HL-60 (cell line): ENCODE measurements at regions not wholly inside any gene's neighbourhood (a gene's known extent, or its start where the extent isn't known, plus 50 kb on each side); places are given as distances from the start of the nearest gene placed in this dataset.

Source experiments
- DNase-seq, 2 experiments: peaks; one replicate each; pipeline ENCODE4 v3.0.0-alpha.2; 2010 to 2020; ENCODE audit warnings: low read depth in 1 of 2, low spot score in 1 of 2
- H3K27ac ChIP-seq: fragments of 250-450 bp; sonication (Bioruptor Pico); replicated peaks from 2 replicates; pipeline ENCODE4 v1.5.1; 2020; ENCODE audit warnings: mild to moderate bottlenecking, moderate library complexity
- H3K27me3 ChIP-seq: fragments of 250-450 bp; sonication (Bioruptor Pico); 2 replicates; pipeline ENCODE4 v1.5.1; 2021; ENCODE audit warnings: mild to moderate bottlenecking, moderate library complexity; ENCODE audit not compliant: insufficient read depth, poor library complexity, severe bottlenecking
- H3K4me3 ChIP-seq: replicated peaks from 2 replicates; pipeline ENCODE4 v1.5.1; 2011; ENCODE audit warnings: mild to moderate bottlenecking, control low read depth, low read length; ENCODE audit not compliant: insufficient read depth
- GABPA ChIP-seq: IDR thresholded peaks from 2 replicates; pipeline ENCODE4 v1.6.1; 2012; ENCODE audit warnings: low read depth
- POLR2AphosphoS5 ChIP-seq: IDR thresholded peaks from 2 replicates; pipeline ENCODE4 v1.6.1; 2012; ENCODE audit warnings: low read depth
- SPI1 ChIP-seq: IDR thresholded peaks from 2 replicates; pipeline ENCODE4 v1.6.1; 2012; ENCODE audit warnings: low read depth, mild to moderate bottlenecking, borderline replicate concordance
- TF ChIP-seq, protein P1 (sequence below): IDR thresholded peaks from 2 replicates; pipeline ENCODE4 v1.6.1; 2012; ENCODE audit warnings: low read depth; ENCODE audit not compliant: insufficient replicate concordance
- TF ChIP-seq, protein P2 (sequence below): IDR thresholded peaks from one replicate; pipeline ENCODE4 v1.5.1; 2011; ENCODE audit warnings: low read length, control low read depth, inconsistent platforms; ENCODE audit not compliant: insufficient read depth

DNA sequence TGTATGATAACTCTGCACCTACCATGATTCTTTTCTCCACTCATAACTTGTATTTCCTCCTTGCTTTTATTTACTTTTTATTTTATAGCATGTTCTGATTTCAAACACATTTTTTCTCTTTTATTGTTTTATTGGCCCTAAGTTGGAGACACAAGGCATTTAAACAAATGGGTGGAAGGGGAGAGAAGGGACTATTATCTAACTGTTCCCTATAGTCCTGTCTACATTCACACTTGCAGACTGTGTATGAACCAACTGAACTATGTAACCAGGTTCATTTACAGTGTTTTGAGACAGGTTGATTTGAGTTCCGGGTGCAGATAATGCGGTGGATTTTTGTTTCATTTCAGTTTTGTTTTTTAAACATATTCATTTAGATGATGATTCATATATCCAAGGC is 830.6 kb upstream of the SEMA6A start:
- no peak for DNase-seq
- TF ChIP-seq GABPA = no peak
- TF ChIP-seq, protein P1, sequence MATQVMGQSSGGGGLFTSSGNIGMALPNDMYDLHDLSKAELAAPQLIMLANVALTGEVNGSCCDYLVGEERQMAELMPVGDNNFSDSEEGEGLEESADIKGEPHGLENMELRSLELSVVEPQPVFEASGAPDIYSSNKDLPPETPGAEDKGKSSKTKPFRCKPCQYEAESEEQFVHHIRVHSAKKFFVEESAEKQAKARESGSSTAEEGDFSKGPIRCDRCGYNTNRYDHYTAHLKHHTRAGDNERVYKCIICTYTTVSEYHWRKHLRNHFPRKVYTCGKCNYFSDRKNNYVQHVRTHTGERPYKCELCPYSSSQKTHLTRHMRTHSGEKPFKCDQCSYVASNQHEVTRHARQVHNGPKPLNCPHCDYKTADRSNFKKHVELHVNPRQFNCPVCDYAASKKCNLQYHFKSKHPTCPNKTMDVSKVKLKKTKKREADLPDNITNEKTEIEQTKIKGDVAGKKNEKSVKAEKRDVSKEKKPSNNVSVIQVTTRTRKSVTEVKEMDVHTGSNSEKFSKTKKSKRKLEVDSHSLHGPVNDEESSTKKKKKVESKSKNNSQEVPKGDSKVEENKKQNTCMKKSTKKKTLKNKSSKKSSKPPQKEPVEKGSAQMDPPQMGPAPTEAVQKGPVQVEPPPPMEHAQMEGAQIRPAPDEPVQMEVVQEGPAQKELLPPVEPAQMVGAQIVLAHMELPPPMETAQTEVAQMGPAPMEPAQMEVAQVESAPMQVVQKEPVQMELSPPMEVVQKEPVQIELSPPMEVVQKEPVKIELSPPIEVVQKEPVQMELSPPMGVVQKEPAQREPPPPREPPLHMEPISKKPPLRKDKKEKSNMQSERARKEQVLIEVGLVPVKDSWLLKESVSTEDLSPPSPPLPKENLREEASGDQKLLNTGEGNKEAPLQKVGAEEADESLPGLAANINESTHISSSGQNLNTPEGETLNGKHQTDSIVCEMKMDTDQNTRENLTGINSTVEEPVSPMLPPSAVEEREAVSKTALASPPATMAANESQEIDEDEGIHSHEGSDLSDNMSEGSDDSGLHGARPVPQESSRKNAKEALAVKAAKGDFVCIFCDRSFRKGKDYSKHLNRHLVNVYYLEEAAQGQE = no peak
- TF ChIP-seq POLR2AphosphoS5 = no peak
- no peak for TF ChIP-seq SPI1
- TF ChIP-seq, protein P2, sequence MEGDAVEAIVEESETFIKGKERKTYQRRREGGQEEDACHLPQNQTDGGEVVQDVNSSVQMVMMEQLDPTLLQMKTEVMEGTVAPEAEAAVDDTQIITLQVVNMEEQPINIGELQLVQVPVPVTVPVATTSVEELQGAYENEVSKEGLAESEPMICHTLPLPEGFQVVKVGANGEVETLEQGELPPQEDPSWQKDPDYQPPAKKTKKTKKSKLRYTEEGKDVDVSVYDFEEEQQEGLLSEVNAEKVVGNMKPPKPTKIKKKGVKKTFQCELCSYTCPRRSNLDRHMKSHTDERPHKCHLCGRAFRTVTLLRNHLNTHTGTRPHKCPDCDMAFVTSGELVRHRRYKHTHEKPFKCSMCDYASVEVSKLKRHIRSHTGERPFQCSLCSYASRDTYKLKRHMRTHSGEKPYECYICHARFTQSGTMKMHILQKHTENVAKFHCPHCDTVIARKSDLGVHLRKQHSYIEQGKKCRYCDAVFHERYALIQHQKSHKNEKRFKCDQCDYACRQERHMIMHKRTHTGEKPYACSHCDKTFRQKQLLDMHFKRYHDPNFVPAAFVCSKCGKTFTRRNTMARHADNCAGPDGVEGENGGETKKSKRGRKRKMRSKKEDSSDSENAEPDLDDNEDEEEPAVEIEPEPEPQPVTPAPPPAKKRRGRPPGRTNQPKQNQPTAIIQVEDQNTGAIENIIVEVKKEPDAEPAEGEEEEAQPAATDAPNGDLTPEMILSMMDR = no peak
- H3K27me3 ChIP-seq = no peaks in the 10 kb centered on the region
- H3K27ac ChIP-seq = no peak overlapping the region
- no peak overlapping the region for H3K4me3 ChIP-seq

DNA sequence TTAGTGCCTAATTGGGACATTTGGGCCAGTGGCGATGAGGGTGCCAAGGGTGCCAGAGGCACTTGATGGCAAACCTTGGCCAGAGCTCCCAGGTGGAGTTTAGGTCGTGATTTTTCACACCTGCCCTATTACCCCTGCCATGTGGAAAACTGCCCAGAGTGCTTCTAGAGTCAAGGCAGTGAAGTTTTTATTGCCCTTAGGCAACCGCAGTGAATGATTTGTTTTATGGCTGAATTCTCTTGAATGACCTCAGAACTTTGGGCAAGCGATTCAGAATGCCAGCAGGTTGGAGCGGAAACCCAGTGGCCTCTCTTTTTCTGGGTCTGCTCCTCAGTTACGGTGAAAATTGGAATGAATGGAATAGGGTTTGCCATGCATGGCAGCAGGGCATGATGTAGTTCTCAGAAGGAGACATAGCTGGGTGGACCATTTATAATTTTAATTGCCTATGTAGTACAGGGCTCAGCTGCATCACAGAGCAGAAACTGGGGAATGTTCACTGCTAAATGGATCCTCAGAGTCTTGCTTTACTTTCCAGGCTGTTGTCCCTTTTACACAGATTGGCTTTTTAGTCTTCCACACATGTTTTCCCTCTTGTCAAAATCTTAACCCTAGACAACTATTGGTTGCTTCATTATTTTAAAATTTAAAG is 820.0 kb upstream of the SEMA6A start:
- TF ChIP-seq, protein P2 = no peak
- TF ChIP-seq SPI1 = no peak
- TF ChIP-seq GABPA = no peak
- TF ChIP-seq POLR2AphosphoS5 = no peak
- TF ChIP-seq, protein P1 = no peak
- Histone ChIP-seq H3K4me3 (no peak overlapping the region), H3K27me3 (no peaks in the 10 kb centered on the region), H3K27ac (no peak overlapping the region)
- no peak for DNase-seq

DNA sequence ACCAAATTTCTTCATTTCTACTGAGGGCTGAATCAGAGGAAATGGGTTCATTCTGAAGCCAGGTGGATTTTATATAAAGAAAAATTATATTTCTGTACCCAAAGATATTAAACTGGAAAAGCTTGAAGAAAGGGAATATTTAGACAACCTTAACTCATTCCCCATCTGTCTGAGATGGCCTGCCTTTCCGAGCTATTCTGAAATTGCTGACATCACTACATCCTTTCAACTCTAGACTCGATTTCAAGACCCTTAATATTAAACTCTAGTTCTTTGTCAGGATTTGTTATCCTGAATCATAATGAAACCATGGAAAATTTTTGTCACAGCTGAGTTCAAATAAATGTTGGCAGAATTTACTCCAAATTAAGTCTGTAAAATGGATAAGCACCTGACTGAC is 818.5 kb upstream of the SEMA6A start:
- no peak for DNase-seq
- no peak overlapping the region for H3K27ac ChIP-seq
- TF ChIP-seq, protein P2 = no peak
- no peak for TF ChIP-seq SPI1
- TF ChIP-seq GABPA = no peak
- TF ChIP-seq POLR2AphosphoS5 = no peak
- TF ChIP-seq, protein P1 = no peak

More for the DNA sequence above, 818.5 kb upstream of the SEMA6A start:
- H3K4me3 ChIP-seq = no peak overlapping the region
- no peaks in the 10 kb centered on the region for H3K27me3 ChIP-seq
